ENCODE measurements at regions not wholly inside any gene's neighbourhood (a gene's known extent, or its start where the extent isn't known, plus 50 kb on each side); places are given as distances from the start of the nearest gene placed in this dataset.
A peak's percentile ranks its signal among the peaks of the same experiment; 100 is the strongest.

- no peak for DNase-seq (ENCODE audit: low read depth in 3 of 3)
Measured at GRCh38 chr5:54927097-54927746, 58.2 kb downstream of the ESM1 start.

DNA sequence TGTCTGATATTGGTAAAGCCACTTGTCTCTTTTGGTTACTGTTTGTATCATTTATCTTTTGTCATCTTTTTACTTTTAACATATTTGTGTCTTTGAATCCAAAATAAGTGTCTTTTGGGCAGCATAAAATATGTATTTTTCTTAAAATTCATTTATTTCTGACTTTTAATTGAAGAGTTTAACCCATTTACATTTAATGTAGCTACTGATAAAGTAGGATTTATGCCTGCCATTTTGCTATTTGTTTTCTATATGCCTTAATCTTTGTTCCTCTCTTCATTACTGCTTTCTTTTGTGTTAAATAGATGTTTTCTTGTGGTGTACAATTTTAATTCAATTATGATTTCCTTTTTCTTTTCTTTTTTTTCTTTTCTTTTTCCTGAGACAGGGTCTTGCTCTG, 60.9 kb downstream of the ESM1 start:
- no peak for DNase-seq (ENCODE audit: low read depth in 3 of 3)

- no peak for DNase-seq (ENCODE audit: low read depth in 3 of 3)
Measured at GRCh38 chr5:54917323-54917722, 68.1 kb downstream of the ESM1 start.

DNA sequence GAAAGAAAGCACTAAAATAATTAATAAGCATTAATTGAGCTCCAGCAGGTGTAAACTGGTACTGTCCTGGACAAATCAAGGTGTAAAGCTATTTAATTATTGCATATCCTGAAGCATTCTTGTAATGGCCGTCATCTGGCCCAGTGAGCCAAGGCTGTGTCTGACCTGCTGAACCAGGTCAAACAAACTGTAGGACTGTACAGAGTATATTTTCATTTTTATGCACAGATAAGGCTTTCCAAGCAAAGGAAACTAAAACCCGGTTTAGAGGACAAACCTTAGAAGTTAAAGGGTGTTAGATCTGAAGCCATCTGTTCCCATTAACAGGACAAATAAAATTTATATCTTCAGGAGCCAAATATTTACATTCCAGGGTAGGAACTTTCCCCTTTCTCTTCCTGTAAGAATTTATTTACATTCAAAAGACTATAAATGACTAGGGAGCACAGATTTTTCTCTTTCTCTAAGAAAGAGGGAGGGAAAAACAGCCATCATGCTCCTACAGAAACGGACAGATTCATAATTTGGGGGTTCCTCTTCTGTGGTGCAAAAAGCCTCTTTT, 69.8 kb downstream of the ESM1 start:
- no peak for DNase-seq (ENCODE audit: low read depth in 3 of 3)

DNA sequence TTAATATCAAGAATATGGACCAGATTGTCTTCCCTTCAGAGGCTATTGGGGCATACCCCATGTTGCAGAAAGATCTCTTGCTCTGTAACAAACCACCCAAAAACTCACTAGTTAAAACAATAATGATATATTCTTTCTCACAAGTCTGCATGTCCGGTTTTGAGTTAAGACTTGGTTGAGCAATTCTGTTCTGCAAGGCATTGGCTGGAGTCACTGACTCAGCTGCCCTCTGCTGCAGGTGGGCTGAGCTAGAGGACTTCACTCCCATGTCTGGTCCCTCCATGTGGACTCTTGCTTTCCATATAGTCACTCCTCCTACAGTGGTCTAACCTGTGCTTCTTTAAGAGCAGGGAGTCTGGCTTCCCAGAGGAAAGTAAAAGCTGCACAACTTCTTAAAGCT, 73.4 kb downstream of the ESM1 start:
- DNase-seq (ENCODE audit: low read depth in 3 of 3): no peak

- no peak for DNase-seq (ENCODE audit: low read depth in 3 of 3)
Measured at GRCh38 chr5:54909911-54910870, 75.2 kb downstream of the ESM1 start.

DNA sequence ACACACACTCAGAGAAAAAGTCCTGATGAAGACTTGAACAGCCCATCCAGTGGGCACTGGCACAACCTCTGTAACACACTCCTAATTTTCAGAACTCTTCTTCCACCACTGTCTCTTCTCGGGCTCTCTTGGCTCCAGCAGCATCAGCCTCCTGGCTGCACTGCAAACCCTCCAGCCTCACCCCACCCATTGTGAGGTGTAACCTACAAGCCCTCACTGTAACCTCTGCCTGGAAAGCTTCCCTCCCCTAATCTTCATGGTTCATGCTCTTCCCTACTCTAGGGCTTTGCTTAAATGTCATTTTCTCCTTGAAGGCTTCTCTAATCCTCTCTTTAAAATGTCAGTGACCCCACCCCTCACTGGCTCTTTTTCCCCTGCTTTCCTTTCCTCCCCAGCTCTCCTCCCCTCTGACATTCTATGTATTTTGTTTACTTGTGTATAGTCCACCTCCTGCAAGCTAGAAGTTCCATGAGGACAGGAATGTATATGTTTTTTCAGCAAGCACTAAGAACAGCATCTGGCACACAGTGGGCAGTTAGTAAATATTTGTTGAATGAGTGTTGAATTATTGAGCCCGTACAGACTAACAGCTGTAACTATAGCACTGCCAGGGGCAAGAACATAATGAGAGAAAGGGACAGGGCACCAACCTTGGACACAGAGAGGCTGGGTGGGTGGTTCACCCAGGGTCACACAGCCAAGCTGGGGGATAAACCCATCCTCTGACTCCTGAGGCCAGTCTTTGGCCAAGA, 76.4 kb downstream of the ESM1 start:
- no peak for DNase-seq (ENCODE audit: low read depth in 3 of 3)

- DNase-seq (ENCODE audit: low read depth in 3 of 3): peak; percentile 26 to 61 (median 35)
Measured at GRCh38 chr5:54905942-54906537, 79.4 kb downstream of the ESM1 start.

GRCh38 chr5:54905246-54905795, 80.1 kb downstream of the ESM1 start:
- DNase-seq (ENCODE audit: low read depth in 3 of 3): no peak

DNA sequence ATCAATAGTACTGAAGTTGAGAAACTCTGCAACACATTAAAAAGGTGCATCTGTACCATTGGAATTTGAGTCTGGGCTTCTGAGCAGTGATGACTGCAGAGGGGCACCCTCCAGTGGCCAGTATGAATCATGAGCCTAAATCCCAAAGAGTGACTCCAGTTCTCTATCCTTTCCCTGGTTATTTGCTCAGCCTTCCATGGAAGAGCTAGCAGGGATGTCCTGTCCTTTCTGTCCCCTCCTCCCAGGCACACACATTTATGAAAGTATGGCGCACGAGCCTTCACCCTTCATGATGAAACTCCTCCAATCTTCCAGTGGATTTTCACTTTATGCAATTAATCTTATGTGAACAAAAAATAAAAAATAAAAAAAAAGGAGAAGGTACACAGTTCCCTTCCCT, 81.0 kb downstream of the ESM1 start:
- no peak for DNase-seq (ENCODE audit: low read depth in 3 of 3)

DNA sequence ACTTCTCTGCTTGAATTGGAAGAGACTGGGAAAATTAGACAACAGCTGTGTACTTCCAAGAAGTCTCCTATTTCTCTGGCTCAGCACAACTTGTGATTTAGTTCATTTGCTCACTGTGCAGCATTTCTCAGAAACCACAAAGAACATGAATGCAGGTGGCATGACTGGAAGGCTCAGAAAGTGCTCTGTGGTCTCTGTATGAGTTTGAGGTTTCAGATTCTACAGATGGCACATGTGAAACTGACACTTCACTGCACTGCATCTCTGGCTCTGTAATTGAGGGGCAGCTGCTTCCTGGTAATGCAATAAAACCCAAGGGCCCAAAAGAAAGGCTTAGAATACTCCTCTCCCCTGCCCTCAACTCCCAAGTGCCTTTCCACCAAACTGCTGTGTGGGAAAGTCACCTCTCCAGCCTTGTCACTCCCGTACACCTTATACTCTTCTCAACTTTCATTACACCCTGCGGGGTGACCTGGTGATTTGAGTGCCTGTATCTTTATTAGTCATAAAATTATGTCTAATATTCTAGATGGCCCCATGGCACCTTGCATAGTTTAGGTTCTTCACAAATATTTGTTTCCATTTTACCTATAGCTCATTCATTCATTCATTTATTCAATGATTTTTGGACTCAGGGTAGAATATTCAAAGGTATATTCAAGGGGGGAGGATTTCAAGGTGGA, 82.5 kb downstream of the ESM1 start:
- DNase-seq (ENCODE audit: low read depth in 3 of 3): peak; percentile 15 to 46 (median 24)

DNA sequence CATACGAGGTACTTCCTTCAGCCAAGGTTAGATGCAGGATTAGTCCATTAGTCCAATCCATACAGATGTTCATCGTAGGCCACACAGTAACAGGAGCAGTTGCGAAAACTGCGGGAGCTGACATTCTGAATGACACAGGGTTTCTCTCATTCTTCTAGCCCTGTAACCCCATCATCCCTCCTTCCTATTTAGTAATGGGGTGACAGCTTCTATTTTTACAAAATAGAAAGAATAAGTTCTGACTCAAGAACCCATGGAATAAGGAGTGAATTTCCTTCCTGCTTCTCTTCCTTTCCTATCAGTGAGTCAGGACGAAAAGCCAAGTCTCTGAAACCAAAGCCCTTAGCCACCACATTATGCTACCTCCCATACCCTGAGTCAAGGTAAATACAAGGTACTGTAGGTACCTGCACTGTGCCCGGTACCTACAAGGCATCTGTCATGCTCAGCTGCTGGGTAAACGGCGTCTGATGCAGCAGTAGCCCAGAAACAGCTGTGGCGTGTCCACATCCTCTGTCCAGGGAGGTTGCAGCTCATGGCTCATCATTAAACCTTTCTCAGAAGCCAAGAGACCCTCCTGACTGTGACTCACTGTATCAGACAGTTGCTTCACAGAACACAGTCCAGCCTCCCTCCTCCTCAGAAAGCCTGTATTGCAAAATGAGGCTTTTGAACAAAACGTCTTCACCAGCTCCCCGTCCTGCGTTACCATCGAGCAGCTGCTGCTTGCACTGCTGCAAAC, 84.2 kb downstream of the ESM1 start:
- no peak for DNase-seq (ENCODE audit: low read depth in 3 of 3)

DNA sequence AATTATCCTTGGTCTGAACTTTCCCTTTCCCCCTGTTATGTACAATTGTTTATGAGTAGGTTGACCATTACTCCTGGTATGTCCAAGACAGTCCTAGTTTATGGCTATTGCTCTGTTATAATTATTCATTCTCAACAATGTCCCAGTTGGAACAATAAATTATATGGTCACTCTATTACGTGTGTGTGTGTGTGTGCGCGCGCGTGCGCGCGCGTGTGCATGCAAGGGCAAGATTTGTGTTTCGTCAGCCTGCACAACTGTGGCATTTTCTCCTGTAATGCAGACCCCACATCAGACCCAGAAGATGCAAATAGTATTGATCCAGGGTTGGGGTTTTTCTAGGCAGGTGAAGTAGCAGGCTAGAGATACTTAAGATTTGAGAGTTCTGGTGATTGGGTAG, 88.4 kb downstream of the ESM1 start:
- DNase-seq (ENCODE audit: low read depth in 3 of 3): no peak

- DNase-seq (ENCODE audit: low read depth in 3 of 3): no peak
Measured at GRCh38 chr5:54895816-54896341, 89.5 kb downstream of the ESM1 start.

- no peak for DNase-seq (ENCODE audit: low read depth in 3 of 3)
Measured at GRCh38 chr5:54894957-54895815, 90.2 kb downstream of the ESM1 start.

- no peak for DNase-seq (ENCODE audit: low read depth in 3 of 3)
Measured at GRCh38 chr5:54889826-54890225, 95.6 kb downstream of the ESM1 start.

DNA sequence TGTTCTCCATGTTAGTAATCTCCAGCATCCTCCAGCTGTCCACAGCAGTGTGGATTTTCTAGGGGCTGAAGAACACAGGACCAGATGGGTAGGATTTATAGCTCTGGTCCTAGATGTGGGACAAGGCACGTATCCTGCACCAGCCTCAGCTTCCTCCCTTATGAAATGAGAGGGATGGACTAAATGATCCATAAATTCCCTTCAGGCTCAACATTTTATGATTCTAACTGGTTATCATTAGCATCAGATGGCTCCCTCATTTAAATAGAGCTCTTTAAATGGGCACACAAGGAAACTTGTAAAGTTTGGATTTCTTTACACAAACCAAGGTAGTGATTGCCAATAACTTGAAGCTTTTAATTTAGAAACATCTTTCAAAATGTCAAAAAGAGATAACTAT, 97.7 kb downstream of the ESM1 start:
- DNase-seq (ENCODE audit: low read depth in 3 of 3): no peak

DNA sequence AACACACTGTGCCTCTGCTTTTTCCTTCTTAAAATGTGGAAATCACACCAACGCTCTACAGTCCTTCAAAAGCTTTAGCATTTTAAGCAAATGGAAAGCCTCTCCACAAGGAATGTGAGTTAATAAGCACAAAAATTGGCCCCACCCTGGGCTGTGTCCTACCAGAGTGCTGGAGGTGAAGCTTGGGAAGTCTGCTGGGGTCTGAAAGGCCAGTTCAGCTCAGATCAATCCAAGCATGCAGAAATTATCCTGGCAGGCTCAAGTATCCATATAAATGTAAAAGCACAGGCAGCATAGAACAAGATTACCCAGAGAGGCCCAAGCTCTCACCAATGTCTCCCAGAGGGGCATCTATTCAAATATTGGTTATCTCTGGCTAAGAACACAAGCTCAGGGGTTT, 98.5 kb downstream of the ESM1 start:
- no peak for DNase-seq (ENCODE audit: low read depth in 3 of 3)

DNA sequence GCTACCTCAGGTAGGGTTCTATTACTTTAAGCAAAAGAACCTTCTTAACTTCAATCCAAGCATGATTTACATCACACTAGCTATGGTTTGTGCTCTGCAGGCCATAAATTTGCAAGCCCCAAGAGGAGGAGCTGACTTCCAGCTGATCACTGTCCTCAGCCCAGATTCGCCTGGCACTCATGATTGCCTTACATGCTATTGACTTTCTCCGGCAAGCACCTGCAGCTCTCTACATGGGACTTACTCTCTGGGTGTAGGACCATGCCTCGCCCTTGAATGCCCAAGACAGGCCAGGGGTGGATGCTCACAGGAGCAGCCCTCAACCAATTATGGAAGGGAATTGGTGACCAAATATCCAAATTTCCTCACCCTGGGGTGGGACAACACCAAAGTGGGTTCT, 99.8 kb downstream of the ESM1 start:
- no peak for DNase-seq (ENCODE audit: low read depth in 3 of 3)
